GM23338 (cell line): ENCODE measurements at regions not wholly inside any gene's neighbourhood (a gene's known extent, or its start where the extent isn't known, plus 50 kb on each side); places are given as distances from the start of the nearest gene placed in this dataset.

Source experiments
- ATAC-seq: fragments of 200-7000 bp; cut with Tn5 transposase; 3 replicates; pipeline ENCODE4 v1.9.1; 2020
- DNase-seq: peaks from one replicate; pipeline ENCODE4 v3.0.0-alpha.2; 2015; ENCODE audit warnings: low spot score
- H2AFZ ChIP-seq: fragments of 200-600 bp; sonication (generic); 2 replicates; pipeline ENCODE4 v1.8.0; 2016; ENCODE audit warnings: antibody characterized with exemption, mild to moderate bottlenecking, moderate library complexity
- H3F3A ChIP-seq: fragments of 200-600 bp; sonication (generic); replicated peaks from 2 replicates; pipeline ENCODE4 v1.8.0; 2017; ENCODE audit warnings: antibody characterized with exemption, mixed run types, low read depth
- H3K27ac ChIP-seq: fragments of 200-600 bp; sonication (generic); 2 replicates; pipeline ENCODE4 v1.6.1; 2016; ENCODE audit warnings: low read depth
- H3K27me3 ChIP-seq: fragments of 200-600 bp; sonication (generic); 2 replicates; pipeline ENCODE4 v1.8.0; 2016; ENCODE audit warnings: mild to moderate bottlenecking, mixed run types, moderate library complexity; ENCODE audit not compliant: insufficient read depth
- H3K36me3 ChIP-seq: fragments of 200-600 bp; sonication (generic); 2 replicates; pipeline ENCODE4 v1.8.0; 2016; ENCODE audit warnings: mild to moderate bottlenecking; ENCODE audit not compliant: insufficient read depth
- H3K4me1 ChIP-seq: fragments of 200-600 bp; sonication (generic); 2 replicates; pipeline ENCODE4 v1.8.0; 2016; ENCODE audit warnings: mild to moderate bottlenecking, moderate library complexity; ENCODE audit not compliant: insufficient read depth
- H3K4me2 ChIP-seq: fragments of 200-600 bp; sonication (generic); 2 replicates; pipeline ENCODE4 v1.7.1; 2017; ENCODE audit warnings: mixed run types
- H3K4me3 ChIP-seq: fragments of 200-600 bp; sonication (generic); 2 replicates; pipeline ENCODE4 v1.6.1; 2016; ENCODE audit warnings: mixed run types
- H3K79me2 ChIP-seq: fragments of 200-600 bp; sonication (generic); replicated peaks from 2 replicates; pipeline ENCODE4 v1.8.0; 2017; ENCODE audit warnings: mild to moderate bottlenecking; ENCODE audit not compliant: insufficient read depth
- H3K9me2 ChIP-seq: fragments of 200-600 bp; sonication (generic); 2 replicates; pipeline ENCODE4 v1.8.0; 2017; ENCODE audit not compliant: insufficient read depth
- H4K20me1 ChIP-seq: fragments of 200-600 bp; sonication (generic); replicated peaks from 2 replicates; pipeline ENCODE4 v1.8.0; 2017; ENCODE audit warnings: mild to moderate bottlenecking; ENCODE audit not compliant: insufficient read depth
- H3K27ac Mint-ChIP-seq: 2 replicates; pipeline ENCODE4 v1.8.0; 2020; ENCODE audit warnings: inconsistent platforms, mild to moderate bottlenecking, moderate library complexity, mixed read lengths
- H3K27me3 Mint-ChIP-seq: 3 replicates; pipeline ENCODE4 v1.8.0; 2022; ENCODE audit warnings: low read depth, mild to moderate bottlenecking, moderate library complexity, mixed read lengths, inconsistent platforms; ENCODE audit not compliant: insufficient read depth, poor library complexity
- H3K36me3 Mint-ChIP-seq: 3 replicates; pipeline ENCODE4 v1.8.0; 2021; ENCODE audit warnings: low read depth, mild to moderate bottlenecking, inconsistent platforms, moderate library complexity, mixed read lengths
- H3K4me1 Mint-ChIP-seq: 3 replicates; pipeline ENCODE4 v1.8.0; 2020; ENCODE audit warnings: mild to moderate bottlenecking, inconsistent platforms, mixed read lengths
- H3K4me3 Mint-ChIP-seq: 3 replicates; pipeline ENCODE4 v1.8.0; 2021; ENCODE audit warnings: moderate library complexity, mild to moderate bottlenecking, inconsistent platforms, mixed read lengths
- H3K9me3 Mint-ChIP-seq: 3 replicates; pipeline ENCODE4 v1.8.0; 2020; ENCODE audit warnings: moderate library complexity, mild to moderate bottlenecking, inconsistent platforms, mixed read lengths
- CREB1 ChIP-seq: fragments of 250-450 bp; sonication (Bioruptor Pico); IDR thresholded peaks from 2 replicates; pipeline ENCODE4 v1.5.0; 2020; ENCODE audit warnings: low read depth, mild to moderate bottlenecking, moderate library complexity
- EZH2 ChIP-seq: fragments of 200-600 bp; sonication (generic); IDR thresholded peaks from one replicate; pipeline ENCODE4 v1.8.0; 2017; ENCODE audit warnings: antibody characterized with exemption, mild to moderate bottlenecking, low read depth; ENCODE audit not compliant: unreplicated experiment
- EZH2phosphoT487 ChIP-seq: fragments of 200-600 bp; sonication (generic); IDR thresholded peaks from one replicate; pipeline ENCODE4 v1.8.1; 2018; ENCODE audit warnings: antibody characterized with exemption; ENCODE audit not compliant: unreplicated experiment
- JUNB ChIP-seq: IDR thresholded peaks from one replicate; pipeline ENCODE4 v1.6.1; 2016; ENCODE audit warnings: antibody characterized with exemption; ENCODE audit not compliant: unreplicated experiment
- NANOG ChIP-seq: IDR thresholded peaks from 2 replicates; pipeline ENCODE4 v1.6.1; 2016; ENCODE audit warnings: antibody characterized with exemption, borderline replicate concordance
- POLR2AphosphoS5 ChIP-seq: IDR thresholded peaks from 2 replicates; pipeline ENCODE4 v1.6.1; 2016; ENCODE audit warnings: antibody characterized with exemption, low read depth
- STAT1 ChIP-seq: IDR thresholded peaks from one replicate; pipeline ENCODE4 v1.6.1; 2016; ENCODE audit warnings: antibody characterized with exemption; ENCODE audit not compliant: unreplicated experiment
- ZNF114 ChIP-seq: fragments of 250-450 bp; sonication (Bioruptor Pico); IDR thresholded peaks from 2 replicates; pipeline ENCODE4 v1.5.0; 2020; ENCODE audit warnings: mild to moderate bottlenecking, moderate library complexity
- ZNF331 ChIP-seq: fragments of 250-450 bp; sonication (Bioruptor Pico); IDR thresholded peaks from 2 replicates; pipeline ENCODE4 v1.5.0; 2020; ENCODE audit warnings: low read depth, mild to moderate bottlenecking, moderate library complexity
- TF ChIP-seq, protein P1 (sequence below): IDR thresholded peaks from one replicate; pipeline ENCODE4 v1.6.1; 2018; ENCODE audit warnings: antibody characterized with exemption; ENCODE audit not compliant: unreplicated experiment
- TF ChIP-seq, protein P2 (sequence below): IDR thresholded peaks from 2 replicates; pipeline ENCODE4 v1.6.1; 2016; ENCODE audit warnings: antibody characterized with exemption
- TF ChIP-seq, protein P3 (sequence below), 2 experiments: fragments of 200-600 bp in 1 of 2; sonication (generic) in 1 of 2; conservative IDR thresholded peaks; 2 replicates each; pipeline versions ENCODE4 v1.5.1 to v1.6.1; 2016 to 2017; ENCODE audit warnings: antibody characterized with exemption in 2 of 2, low read depth in 2 of 2, mild to moderate bottlenecking in 2 of 2, moderate library complexity in 1 of 2
- TF ChIP-seq, protein P4 (sequence below): fragments of 250-450 bp; sonication (Bioruptor Pico); IDR thresholded peaks from 2 replicates; pipeline ENCODE4 v1.5.0; 2020; ENCODE audit warnings: mild to moderate bottlenecking, moderate library complexity

DNA sequence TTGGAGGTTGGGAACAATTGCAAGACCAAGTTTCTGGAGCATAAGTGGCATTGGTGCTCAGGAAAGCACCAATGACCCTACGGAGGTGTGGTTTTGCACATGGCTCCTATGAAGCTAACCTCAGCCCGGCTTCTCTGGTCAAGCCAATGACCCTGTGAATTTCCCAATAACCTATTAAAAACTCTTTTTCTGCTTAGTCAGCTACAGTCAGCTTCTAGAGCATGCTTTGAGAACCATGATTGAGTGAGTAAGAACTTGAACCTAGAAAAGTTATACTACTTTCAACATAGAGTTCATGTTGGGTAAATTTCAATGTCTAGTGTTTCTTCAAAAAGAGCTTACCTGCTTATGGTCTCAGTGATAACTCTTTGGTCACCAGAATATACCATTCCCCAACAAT is 163.2 kb downstream of the RSL24D1 start:
- Histone ChIP-seq H3K79me2 (no peaks in the 10 kb centered on the region), H3K36me3 (no peaks in the 10 kb centered on the region; the same call in 1 of the 2 replicates), H2AFZ (no peak overlapping the region), H3F3A (no peaks in the 10 kb centered on the region), H3K27ac (no peak overlapping the region), H4K20me1 (no peaks in the 10 kb centered on the region), H3K4me3 (no peak overlapping the region), H3K4me1 (no peaks in the 10 kb centered on the region), H3K4me2 (no peak overlapping the region), H3K9me2 (no peaks in the 10 kb centered on the region), H3K27me3 (no peaks in the 10 kb centered on the region)
- Mint-ChIP-seq H3K4me3 (no peak overlapping the region), H3K27me3 (no peaks in the 10 kb centered on the region), H3K4me1 (no peaks in the 10 kb centered on the region), H3K27ac (no peak overlapping the region), H3K36me3 (no peaks in the 10 kb centered on the region), H3K9me3 (peaks cover 32% of the 10 kb centered on the region)
- TF ChIP-seq, protein P1, sequence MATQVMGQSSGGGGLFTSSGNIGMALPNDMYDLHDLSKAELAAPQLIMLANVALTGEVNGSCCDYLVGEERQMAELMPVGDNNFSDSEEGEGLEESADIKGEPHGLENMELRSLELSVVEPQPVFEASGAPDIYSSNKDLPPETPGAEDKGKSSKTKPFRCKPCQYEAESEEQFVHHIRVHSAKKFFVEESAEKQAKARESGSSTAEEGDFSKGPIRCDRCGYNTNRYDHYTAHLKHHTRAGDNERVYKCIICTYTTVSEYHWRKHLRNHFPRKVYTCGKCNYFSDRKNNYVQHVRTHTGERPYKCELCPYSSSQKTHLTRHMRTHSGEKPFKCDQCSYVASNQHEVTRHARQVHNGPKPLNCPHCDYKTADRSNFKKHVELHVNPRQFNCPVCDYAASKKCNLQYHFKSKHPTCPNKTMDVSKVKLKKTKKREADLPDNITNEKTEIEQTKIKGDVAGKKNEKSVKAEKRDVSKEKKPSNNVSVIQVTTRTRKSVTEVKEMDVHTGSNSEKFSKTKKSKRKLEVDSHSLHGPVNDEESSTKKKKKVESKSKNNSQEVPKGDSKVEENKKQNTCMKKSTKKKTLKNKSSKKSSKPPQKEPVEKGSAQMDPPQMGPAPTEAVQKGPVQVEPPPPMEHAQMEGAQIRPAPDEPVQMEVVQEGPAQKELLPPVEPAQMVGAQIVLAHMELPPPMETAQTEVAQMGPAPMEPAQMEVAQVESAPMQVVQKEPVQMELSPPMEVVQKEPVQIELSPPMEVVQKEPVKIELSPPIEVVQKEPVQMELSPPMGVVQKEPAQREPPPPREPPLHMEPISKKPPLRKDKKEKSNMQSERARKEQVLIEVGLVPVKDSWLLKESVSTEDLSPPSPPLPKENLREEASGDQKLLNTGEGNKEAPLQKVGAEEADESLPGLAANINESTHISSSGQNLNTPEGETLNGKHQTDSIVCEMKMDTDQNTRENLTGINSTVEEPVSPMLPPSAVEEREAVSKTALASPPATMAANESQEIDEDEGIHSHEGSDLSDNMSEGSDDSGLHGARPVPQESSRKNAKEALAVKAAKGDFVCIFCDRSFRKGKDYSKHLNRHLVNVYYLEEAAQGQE = no peak
- TF ChIP-seq ZNF114 (CRISPR knock-in tag) (no peak), ZNF331 (CRISPR knock-in tag) (no peak), NANOG (no peak), STAT1 (no peak), EZH2 (no peak), JUNB (no peak), EZH2phosphoT487 (no peak), POLR2AphosphoS5 (no peak), CREB1 (no peak)
- TF ChIP-seq, protein P2, sequence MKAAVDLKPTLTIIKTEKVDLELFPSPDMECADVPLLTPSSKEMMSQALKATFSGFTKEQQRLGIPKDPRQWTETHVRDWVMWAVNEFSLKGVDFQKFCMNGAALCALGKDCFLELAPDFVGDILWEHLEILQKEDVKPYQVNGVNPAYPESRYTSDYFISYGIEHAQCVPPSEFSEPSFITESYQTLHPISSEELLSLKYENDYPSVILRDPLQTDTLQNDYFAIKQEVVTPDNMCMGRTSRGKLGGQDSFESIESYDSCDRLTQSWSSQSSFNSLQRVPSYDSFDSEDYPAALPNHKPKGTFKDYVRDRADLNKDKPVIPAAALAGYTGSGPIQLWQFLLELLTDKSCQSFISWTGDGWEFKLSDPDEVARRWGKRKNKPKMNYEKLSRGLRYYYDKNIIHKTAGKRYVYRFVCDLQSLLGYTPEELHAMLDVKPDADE = no peak
- TF ChIP-seq, protein P3, sequence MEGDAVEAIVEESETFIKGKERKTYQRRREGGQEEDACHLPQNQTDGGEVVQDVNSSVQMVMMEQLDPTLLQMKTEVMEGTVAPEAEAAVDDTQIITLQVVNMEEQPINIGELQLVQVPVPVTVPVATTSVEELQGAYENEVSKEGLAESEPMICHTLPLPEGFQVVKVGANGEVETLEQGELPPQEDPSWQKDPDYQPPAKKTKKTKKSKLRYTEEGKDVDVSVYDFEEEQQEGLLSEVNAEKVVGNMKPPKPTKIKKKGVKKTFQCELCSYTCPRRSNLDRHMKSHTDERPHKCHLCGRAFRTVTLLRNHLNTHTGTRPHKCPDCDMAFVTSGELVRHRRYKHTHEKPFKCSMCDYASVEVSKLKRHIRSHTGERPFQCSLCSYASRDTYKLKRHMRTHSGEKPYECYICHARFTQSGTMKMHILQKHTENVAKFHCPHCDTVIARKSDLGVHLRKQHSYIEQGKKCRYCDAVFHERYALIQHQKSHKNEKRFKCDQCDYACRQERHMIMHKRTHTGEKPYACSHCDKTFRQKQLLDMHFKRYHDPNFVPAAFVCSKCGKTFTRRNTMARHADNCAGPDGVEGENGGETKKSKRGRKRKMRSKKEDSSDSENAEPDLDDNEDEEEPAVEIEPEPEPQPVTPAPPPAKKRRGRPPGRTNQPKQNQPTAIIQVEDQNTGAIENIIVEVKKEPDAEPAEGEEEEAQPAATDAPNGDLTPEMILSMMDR (conservative IDR thresholded peaks at IDR 0.05; ENCODE audit: low read depth in 2 of 2) = no peak
- TF ChIP-seq, protein P4, sequence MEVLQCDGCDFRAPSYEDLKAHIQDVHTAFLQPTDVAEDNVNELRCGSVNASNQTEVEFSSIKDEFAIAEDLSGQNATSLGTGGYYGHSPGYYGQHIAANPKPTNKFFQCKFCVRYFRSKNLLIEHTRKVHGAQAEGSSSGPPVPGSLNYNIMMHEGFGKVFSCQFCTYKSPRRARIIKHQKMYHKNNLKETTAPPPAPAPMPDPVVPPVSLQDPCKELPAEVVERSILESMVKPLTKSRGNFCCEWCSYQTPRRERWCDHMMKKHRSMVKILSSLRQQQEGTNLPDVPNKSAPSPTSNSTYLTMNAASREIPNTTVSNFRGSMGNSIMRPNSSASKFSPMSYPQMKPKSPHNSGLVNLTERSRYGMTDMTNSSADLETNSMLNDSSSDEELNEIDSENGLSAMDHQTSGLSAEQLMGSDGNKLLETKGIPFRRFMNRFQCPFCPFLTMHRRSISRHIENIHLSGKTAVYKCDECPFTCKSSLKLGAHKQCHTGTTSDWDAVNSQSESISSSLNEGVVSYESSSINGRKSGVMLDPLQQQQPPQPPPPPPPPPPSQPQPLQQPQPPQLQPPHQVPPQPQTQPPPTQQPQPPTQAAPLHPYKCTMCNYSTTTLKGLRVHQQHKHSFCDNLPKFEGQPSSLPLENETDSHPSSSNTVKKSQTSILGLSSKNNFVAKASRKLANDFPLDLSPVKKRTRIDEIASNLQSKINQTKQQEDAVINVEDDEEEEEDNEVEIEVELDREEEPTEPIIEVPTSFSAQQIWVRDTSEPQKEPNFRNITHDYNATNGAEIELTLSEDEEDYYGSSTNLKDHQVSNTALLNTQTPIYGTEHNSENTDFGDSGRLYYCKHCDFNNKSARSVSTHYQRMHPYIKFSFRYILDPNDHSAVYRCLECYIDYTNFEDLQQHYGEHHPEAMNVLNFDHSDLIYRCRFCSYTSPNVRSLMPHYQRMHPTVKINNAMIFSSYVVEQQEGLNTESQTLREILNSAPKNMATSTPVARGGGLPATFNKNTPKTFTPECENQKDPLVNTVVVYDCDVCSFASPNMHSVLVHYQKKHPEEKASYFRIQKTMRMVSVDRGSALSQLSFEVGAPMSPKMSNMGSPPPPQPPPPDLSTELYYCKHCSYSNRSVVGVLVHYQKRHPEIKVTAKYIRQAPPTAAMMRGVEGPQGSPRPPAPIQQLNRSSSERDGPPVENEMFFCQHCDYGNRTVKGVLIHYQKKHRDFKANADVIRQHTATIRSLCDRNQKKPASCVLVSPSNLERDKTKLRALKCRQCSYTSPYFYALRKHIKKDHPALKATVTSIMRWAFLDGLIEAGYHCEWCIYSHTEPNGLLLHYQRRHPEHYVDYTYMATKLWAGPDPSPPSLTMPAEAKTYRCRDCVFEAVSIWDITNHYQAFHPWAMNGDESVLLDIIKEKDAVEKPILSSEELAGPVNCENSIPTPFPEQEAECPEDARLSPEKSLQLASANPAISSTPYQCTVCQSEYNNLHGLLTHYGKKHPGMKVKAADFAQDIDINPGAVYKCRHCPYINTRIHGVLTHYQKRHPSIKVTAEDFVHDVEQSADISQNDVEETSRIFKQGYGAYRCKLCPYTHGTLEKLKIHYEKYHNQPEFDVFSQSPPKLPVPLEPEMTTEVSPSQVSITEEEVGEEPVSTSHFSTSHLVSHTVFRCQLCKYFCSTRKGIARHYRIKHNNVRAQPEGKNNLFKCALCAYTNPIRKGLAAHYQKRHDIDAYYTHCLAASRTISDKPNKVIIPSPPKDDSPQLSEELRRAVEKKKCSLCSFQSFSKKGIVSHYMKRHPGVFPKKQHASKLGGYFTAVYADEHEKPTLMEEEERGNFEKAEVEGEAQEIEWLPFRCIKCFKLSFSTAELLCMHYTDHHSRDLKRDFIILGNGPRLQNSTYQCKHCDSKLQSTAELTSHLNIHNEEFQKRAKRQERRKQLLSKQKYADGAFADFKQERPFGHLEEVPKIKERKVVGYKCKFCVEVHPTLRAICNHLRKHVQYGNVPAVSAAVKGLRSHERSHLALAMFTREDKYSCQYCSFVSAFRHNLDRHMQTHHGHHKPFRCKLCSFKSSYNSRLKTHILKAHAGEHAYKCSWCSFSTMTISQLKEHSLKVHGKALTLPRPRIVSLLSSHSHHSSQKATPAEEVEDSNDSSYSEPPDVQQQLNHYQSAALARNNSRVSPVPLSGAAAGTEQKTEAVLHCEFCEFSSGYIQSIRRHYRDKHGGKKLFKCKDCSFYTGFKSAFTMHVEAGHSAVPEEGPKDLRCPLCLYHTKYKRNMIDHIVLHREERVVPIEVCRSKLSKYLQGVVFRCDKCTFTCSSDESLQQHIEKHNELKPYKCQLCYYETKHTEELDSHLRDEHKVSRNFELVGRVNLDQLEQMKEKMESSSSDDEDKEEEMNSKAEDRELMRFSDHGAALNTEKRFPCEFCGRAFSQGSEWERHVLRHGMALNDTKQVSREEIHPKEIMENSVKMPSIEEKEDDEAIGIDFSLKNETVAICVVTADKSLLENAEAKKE (CRISPR knock-in tag) = no peak
- no peak for ATAC-seq
- DNase-seq = no peak
